KOPT-K1 (cell line): ENCODE measurements at regions not wholly inside any gene's neighbourhood (a gene's known extent, or its start where the extent isn't known, plus 50 kb on each side); places are given as distances from the start of the nearest gene placed in this dataset.

ENCODE experiments used
- H3K27ac ChIP-seq: fragments of 200-600 bp; sonication (generic); 2 replicates; pipeline ENCODE4 v1.5.1; 2016; ENCODE audit warnings: antibody characterized with exemption, mild to moderate bottlenecking, low read depth, low read length; ENCODE audit not compliant: poor library complexity, severe bottlenecking
- H3K36me3 ChIP-seq: fragments of 200-600 bp; sonication (generic); 2 replicates; pipeline ENCODE4 v1.5.1; 2017; ENCODE audit warnings: antibody characterized with exemption, mild to moderate bottlenecking, low read length, moderate library complexity; ENCODE audit not compliant: insufficient read depth
- H3K9me3 ChIP-seq: fragments of 200-600 bp; sonication (generic); 2 replicates; pipeline ENCODE4 v1.5.1; 2017; ENCODE audit warnings: antibody characterized with exemption, low read length, mild to moderate bottlenecking; ENCODE audit not compliant: insufficient read depth, poor library complexity, severe bottlenecking

- no peak overlapping the region for H3K27ac ChIP-seq
- H3K36me3 ChIP-seq = no peaks in the 10 kb centered on the region
- peaks cover 19% of the 10 kb centered on the region for H3K9me3 ChIP-seq
Measured at GRCh38 chr2:128805237-128805636, 486.6 kb upstream of the HS6ST1 start.

- H3K36me3 ChIP-seq = no peaks in the 10 kb centered on the region
- H3K9me3 ChIP-seq = peaks cover 26% of the 10 kb centered on the region
- H3K27ac ChIP-seq = no peak overlapping the region
Measured at GRCh38 chr2:128805918-128806317, 487.2 kb upstream of the HS6ST1 start.

- no peaks in the 10 kb centered on the region for H3K36me3 ChIP-seq
- H3K27ac ChIP-seq = no peak overlapping the region
- peaks cover 38% of the 10 kb centered on the region for H3K9me3 ChIP-seq
Measured at GRCh38 chr2:128807317-128807716, 488.6 kb upstream of the HS6ST1 start.

GRCh38 chr2:128808462-128809258 lies 490.0 kb upstream of the HS6ST1 start:
- no peaks in the 10 kb centered on the region for H3K36me3 ChIP-seq
- peaks cover 38% of the 10 kb centered on the region for H3K9me3 ChIP-seq
- no peak overlapping the region for H3K27ac ChIP-seq

- Histone ChIP-seq H3K9me3 (peaks cover 38% of the 10 kb centered on the region), H3K27ac (no peak overlapping the region), H3K36me3 (no peaks in the 10 kb centered on the region)
Measured at GRCh38 chr2:128809259-128809636, 490.6 kb upstream of the HS6ST1 start.

GRCh38 chr2:128809880-128810279 lies 491.2 kb upstream of the HS6ST1 start:
- H3K27ac ChIP-seq = no peak overlapping the region
- peaks cover 38% of the 10 kb centered on the region for H3K9me3 ChIP-seq
- H3K36me3 ChIP-seq = no peaks in the 10 kb centered on the region

- Histone ChIP-seq H3K9me3 (peaks cover 38% of the 10 kb centered on the region), H3K27ac (no peak overlapping the region), H3K36me3 (no peaks in the 10 kb centered on the region)
Measured at GRCh38 chr2:128812183-128812940, 493.7 kb upstream of the HS6ST1 start.

GRCh38 chr2:128813352-128814034 lies 494.8 kb upstream of the HS6ST1 start:
- Histone ChIP-seq H3K36me3 (no peaks in the 10 kb centered on the region), H3K9me3 (peaks cover 33% of the 10 kb centered on the region)

GRCh38 chr2:128815248-128815647 lies 496.6 kb upstream of the HS6ST1 start:
- Histone ChIP-seq H3K36me3 (no peaks in the 10 kb centered on the region), H3K27ac (no peak overlapping the region), H3K9me3 (peaks cover 19% of the 10 kb centered on the region)

More at GRCh38 chr2:128813352-128814034, 494.8 kb upstream of the HS6ST1 start:
- H3K27ac ChIP-seq = no peak overlapping the region

GRCh38 chr2:128817171-128817570 lies 498.5 kb upstream of the HS6ST1 start:
- no peaks in the 10 kb centered on the region for H3K36me3 ChIP-seq
- no peak overlapping the region for H3K27ac ChIP-seq
- H3K9me3 ChIP-seq = peaks cover under 1% of the 10 kb centered on the region

GRCh38 chr2:128817813-128818212 lies 499.1 kb upstream of the HS6ST1 start:
- Histone ChIP-seq H3K9me3 (no peaks in the 10 kb centered on the region), H3K27ac (no peak overlapping the region), H3K36me3 (no peaks in the 10 kb centered on the region)

GRCh38 chr2:128818248-128818647 lies 499.6 kb upstream of the HS6ST1 start:
- Histone ChIP-seq H3K9me3 (no peaks in the 10 kb centered on the region), H3K27ac (no peak overlapping the region), H3K36me3 (no peaks in the 10 kb centered on the region)

GRCh38 chr2:128818704-128819491 lies 500.2 kb upstream of the HS6ST1 start:
- no peaks in the 10 kb centered on the region for H3K36me3 ChIP-seq
- H3K9me3 ChIP-seq = no peaks in the 10 kb centered on the region
- no peak overlapping the region for H3K27ac ChIP-seq

- no peak overlapping the region for H3K27ac ChIP-seq
- H3K36me3 ChIP-seq = no peaks in the 10 kb centered on the region
- H3K9me3 ChIP-seq = no peaks in the 10 kb centered on the region
Measured at GRCh38 chr2:128820452-128820851, 501.8 kb upstream of the HS6ST1 start.
